Tibial nerve (tissue), 4 donors: ENCODE measurements at regions not wholly inside any gene's neighbourhood (a gene's known extent, or its start where the extent isn't known, plus 50 kb on each side); places are given as distances from the start of the nearest gene placed in this dataset.

Experiments used
- CTCF ChIP-seq, 5 experiments: fragments of 200-600 bp in 3 of 5; fragments of 450-650 bp in 2 of 5; sonication (generic) in 3 of 5; IDR thresholded peaks; one replicate each; pipeline ENCODE4 v1.5.1; 2016 to 2019; ENCODE audit warnings: antibody characterized with exemption in 5 of 5, mild to moderate bottlenecking in 3 of 5, moderate library complexity in 2 of 5
- EP300 ChIP-seq, 2 donors: sonication (generic); formaldehyde crosslinking; IDR thresholded peaks; one replicate each; pipeline ENCODE4 v1.6.1; 2017; ENCODE audit warnings: antibody characterized with exemption in 2 of 2, mild to moderate bottlenecking in 1 of 2
- POLR2A ChIP-seq, 2 donors: fragments of 450-650 bp; IDR thresholded peaks; one replicate each; pipeline ENCODE4 v1.6.1; 2017; ENCODE audit warnings: antibody characterized with exemption in 2 of 2, mild to moderate bottlenecking in 2 of 2, moderate library complexity in 2 of 2

- TF ChIP-seq CTCF (IDR thresholded peaks at IDR 0.05): no peak
- TF ChIP-seq POLR2A (IDR thresholded peaks at IDR 0.05): no peak
- TF ChIP-seq EP300 (IDR thresholded peaks at IDR 0.05): no peak
Observed at GRCh38 chr1:2906620-2907019, 105.1 kb upstream of the TTC34 start.
